Nephron progenitor cell (in vitro differentiated cells): ENCODE measurements at regions not wholly inside any gene's neighbourhood (a gene's known extent, or its start where the extent isn't known, plus 50 kb on each side); places are given as distances from the start of the nearest gene placed in this dataset.
"Not testable (repeated sequence)": the region's sequence is repeated elsewhere in the genome, so short reads cannot be mapped to it uniquely, and the experiment has no call there.

Experiments
- DNase-seq: peaks from one replicate; pipeline ENCODE4 v3.0.0; 2021
- H3K27ac Mint-ChIP-seq: 2 replicates; pipeline ENCODE4 v1.8.0; 2021; ENCODE audit warnings: mild to moderate bottlenecking, moderate library complexity, mixed read lengths
- H3K27me3 Mint-ChIP-seq: 2 replicates; pipeline ENCODE4 v1.8.0; 2021; ENCODE audit warnings: mild to moderate bottlenecking, low read depth, mixed read lengths; ENCODE audit not compliant: poor library complexity
- H3K36me3 Mint-ChIP-seq: 2 replicates; pipeline ENCODE4 v1.8.0; 2021; ENCODE audit warnings: low read depth, mixed read lengths
- H3K4me1 Mint-ChIP-seq: 2 replicates; pipeline ENCODE4 v1.8.0; 2021; ENCODE audit warnings: mixed read lengths
- H3K4me3 Mint-ChIP-seq: 2 replicates; pipeline ENCODE4 v1.8.0; 2021; ENCODE audit warnings: mild to moderate bottlenecking, moderate library complexity, mixed read lengths
- H3K9me3 Mint-ChIP-seq: 2 replicates; pipeline ENCODE4 v1.8.0; 2021; ENCODE audit warnings: mild to moderate bottlenecking, moderate library complexity, mixed read lengths
- CTCF ChIP-seq: fragments of 200-600 bp; sonication (generic); IDR thresholded peaks from 2 replicates; pipeline ENCODE4 v1.5.0; 2021; ENCODE audit warnings: antibody characterized with exemption

GRCh38 chr15:99819981-99820718, 86.9 kb upstream of the LYSMD4 start:
- TF ChIP-seq CTCF, result no peak
- H3K9me3 Mint-ChIP-seq, result no peaks in the 10 kb centered on the region
- no peaks in the 10 kb centered on the region for H3K4me1 Mint-ChIP-seq
- H3K36me3 Mint-ChIP-seq, result no peaks in the 10 kb centered on the region
- no peak for DNase-seq
- H3K27me3 Mint-ChIP-seq, result no peaks in the 10 kb centered on the region
- no peak overlapping the region for H3K27ac Mint-ChIP-seq
- no peak overlapping the region for H3K4me3 Mint-ChIP-seq

- Mint-ChIP-seq H3K27me3 (no peaks in the 10 kb centered on the region), H3K4me3 (no peak overlapping the region), H3K27ac (no peak overlapping the region), H3K9me3 (no peaks in the 10 kb centered on the region), H3K4me1 (no peaks in the 10 kb centered on the region), H3K36me3 (no peaks in the 10 kb centered on the region)
- no peak for DNase-seq
- TF ChIP-seq CTCF, result no peak
These were observed 85.6 kb upstream of the LYSMD4 start for GRCh38 chr15:99818872-99819271.

- not testable (repeated sequence) for H3K36me3 Mint-ChIP-seq, H3K4me1 Mint-ChIP-seq, DNase-seq, H3K27ac Mint-ChIP-seq, H3K27me3 Mint-ChIP-seq, H3K4me3 Mint-ChIP-seq, H3K9me3 Mint-ChIP-seq
These were observed 83.6 kb upstream of the LYSMD4 start for GRCh38 chr15:99816862-99817261.

- not testable (repeated sequence) for DNase-seq, H3K9me3 Mint-ChIP-seq, H3K27ac Mint-ChIP-seq, H3K4me3 Mint-ChIP-seq, H3K27me3 Mint-ChIP-seq, H3K4me1 Mint-ChIP-seq, H3K36me3 Mint-ChIP-seq
These were observed 77.4 kb upstream of the LYSMD4 start for GRCh38 chr15:99810663-99811062.

GRCh38 chr15:99799854-99800250, 66.6 kb upstream of the LYSMD4 start:
- H3K36me3 Mint-ChIP-seq, H3K4me3 Mint-ChIP-seq: not testable (repeated sequence)

GRCh38 chr15:99799182-99799853, 66.1 kb upstream of the LYSMD4 start:
- not testable (repeated sequence) for H3K4me1 Mint-ChIP-seq, H3K4me3 Mint-ChIP-seq, H3K9me3 Mint-ChIP-seq, H3K27me3 Mint-ChIP-seq, DNase-seq, H3K36me3 Mint-ChIP-seq, H3K27ac Mint-ChIP-seq

More at GRCh38 chr15:99799854-99800250, 66.6 kb upstream of the LYSMD4 start:
- H3K27ac Mint-ChIP-seq, DNase-seq, H3K4me1 Mint-ChIP-seq, H3K27me3 Mint-ChIP-seq, H3K9me3 Mint-ChIP-seq: not testable (repeated sequence)

- H3K36me3 Mint-ChIP-seq, H3K9me3 Mint-ChIP-seq: not testable (repeated sequence)
These were observed 64.0 kb upstream of the LYSMD4 start for GRCh38 chr15:99796940-99797870.

GRCh38 chr15:99791881-99792807, 58.9 kb upstream of the LYSMD4 start:
- H3K4me1 Mint-ChIP-seq, H3K27ac Mint-ChIP-seq, H3K9me3 Mint-ChIP-seq, H3K4me3 Mint-ChIP-seq, DNase-seq, H3K36me3 Mint-ChIP-seq: not testable (repeated sequence)
- peaks cover 38% of the 10 kb centered on the region for H3K27me3 Mint-ChIP-seq

More at GRCh38 chr15:99796940-99797870, 64.0 kb upstream of the LYSMD4 start:
- not testable (repeated sequence) for DNase-seq, H3K27me3 Mint-ChIP-seq, H3K4me1 Mint-ChIP-seq, H3K27ac Mint-ChIP-seq, H3K4me3 Mint-ChIP-seq

- not testable (repeated sequence) for H3K27ac Mint-ChIP-seq, H3K9me3 Mint-ChIP-seq, H3K4me3 Mint-ChIP-seq, H3K36me3 Mint-ChIP-seq, H3K4me1 Mint-ChIP-seq
- DNase-seq, result peak; percentile 15
- H3K27me3 Mint-ChIP-seq, result peaks cover 45% of the 10 kb centered on the region
These were observed 57.5 kb upstream of the LYSMD4 start for GRCh38 chr15:99790751-99791150.
